ENCODE measurements at regions not wholly inside any gene's neighbourhood (a gene's known extent, or its start where the extent isn't known, plus 50 kb on each side); places are given as distances from the start of the nearest gene placed in this dataset.
"Not testable (repeated sequence)": the region's sequence is repeated elsewhere in the genome, so short reads cannot be mapped to it uniquely, and the experiment has no call there.

DNA sequence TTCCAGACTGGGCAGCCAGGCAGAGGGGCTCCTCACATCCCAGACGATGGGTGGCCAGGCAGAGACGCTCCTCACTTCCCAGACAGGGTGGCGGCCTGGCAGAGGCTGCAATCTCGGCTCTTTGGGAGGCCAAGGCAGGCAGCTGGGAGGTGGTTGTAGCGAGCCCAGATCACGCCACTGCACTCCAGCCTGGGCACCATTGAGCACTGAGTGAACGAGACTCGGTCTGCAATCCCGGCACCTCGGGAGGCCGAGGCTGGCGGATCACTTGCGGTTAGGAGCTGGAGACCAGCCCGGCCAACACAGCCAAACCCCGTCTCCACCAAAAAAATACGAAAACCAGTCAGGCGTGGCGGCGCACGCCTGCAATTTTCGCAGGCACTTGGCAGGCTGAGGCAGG lies 321.4 kb upstream of the SGCG start:
- H3K27ac ChIP-seq (ENCODE audit: low read depth, low read length, severe bottlenecking); H3K4me1 ChIP-seq (ENCODE audit: control insufficient read depth, insufficient read depth, low read length, poor library complexity, severe bottlenecking); H3K4me3 ChIP-seq (ENCODE audit: extremely low read depth, insufficient read depth, low read length, poor library complexity, severe bottlenecking); H3K36me3 ChIP-seq (ENCODE audit: control insufficient read depth, insufficient read depth, low read length); H3K9me3 ChIP-seq (ENCODE audit: control insufficient read depth, low read length): not testable (repeated sequence)
- 87 to 93% methylated on average over 17 to 18 of the region's 21 CpGs for WGBS, 2 experiments (ENCODE audit: insufficient coverage in 2 of 2)

DNA sequence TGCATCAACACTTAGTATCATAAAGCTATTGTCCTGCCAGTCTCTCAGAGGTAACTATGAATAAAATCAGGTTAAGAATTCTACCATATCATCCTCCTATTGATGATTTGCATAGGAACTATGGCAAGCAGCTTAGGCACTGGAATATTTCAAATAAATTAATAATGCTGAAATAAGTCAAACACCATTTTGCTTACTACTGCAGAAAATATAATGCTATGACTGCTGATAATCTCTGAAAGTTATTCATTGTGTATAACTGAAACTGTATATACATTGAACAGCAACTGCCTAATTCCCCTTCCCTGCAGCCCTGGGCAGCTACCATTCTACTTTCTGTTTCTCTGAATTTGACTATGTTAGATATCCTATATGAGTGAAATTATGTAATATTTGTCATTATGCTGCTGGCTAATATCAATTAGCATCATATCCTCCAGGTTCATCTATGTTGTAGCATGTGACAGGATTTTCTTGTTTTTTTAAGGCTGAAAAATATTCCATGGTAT lies 318.8 kb upstream of the SGCG start:
- no peaks in the 10 kb centered on the region for H3K9me3 ChIP-seq (ENCODE audit: control insufficient read depth, low read length)
- H3K36me3 ChIP-seq (ENCODE audit: control insufficient read depth, insufficient read depth, low read length) = no peaks in the 10 kb centered on the region
- H3K4me1 ChIP-seq (ENCODE audit: control insufficient read depth, insufficient read depth, low read length, poor library complexity, severe bottlenecking) = no peaks in the 10 kb centered on the region
- H3K27ac ChIP-seq (ENCODE audit: low read depth, low read length, severe bottlenecking) = no peak overlapping the region
- H3K4me3 ChIP-seq (ENCODE audit: extremely low read depth, insufficient read depth, low read length, poor library complexity, severe bottlenecking) = no peak overlapping the region

DNA sequence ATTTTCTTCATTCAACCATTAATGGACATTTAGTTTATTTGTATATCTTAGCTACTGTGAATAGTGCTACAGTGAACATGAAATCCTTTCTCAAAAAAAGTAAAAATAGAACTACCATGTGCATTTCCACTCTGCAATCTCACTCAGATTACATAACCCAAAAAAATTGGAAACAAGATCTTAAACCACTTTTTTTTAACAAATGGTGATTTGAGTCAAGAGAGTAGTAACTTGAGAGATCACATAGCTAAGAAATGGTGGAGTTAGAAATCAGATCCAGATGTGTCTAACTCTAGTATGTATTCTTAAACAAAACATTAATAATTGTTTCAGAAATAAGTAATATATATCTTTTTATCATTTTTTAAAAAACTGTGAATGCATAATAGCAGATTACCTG lies 318.3 kb upstream of the SGCG start:
- Histone ChIP-seq H3K27ac (ENCODE audit: low read depth, low read length, severe bottlenecking) (no peak overlapping the region), H3K4me1 (ENCODE audit: control insufficient read depth, insufficient read depth, low read length, poor library complexity, severe bottlenecking) (no peaks in the 10 kb centered on the region), H3K9me3 (ENCODE audit: control insufficient read depth, low read length) (no peaks in the 10 kb centered on the region), H3K36me3 (ENCODE audit: control insufficient read depth, insufficient read depth, low read length) (no peaks in the 10 kb centered on the region), H3K4me3 (ENCODE audit: extremely low read depth, insufficient read depth, low read length, poor library complexity, severe bottlenecking) (no peak overlapping the region)

DNA sequence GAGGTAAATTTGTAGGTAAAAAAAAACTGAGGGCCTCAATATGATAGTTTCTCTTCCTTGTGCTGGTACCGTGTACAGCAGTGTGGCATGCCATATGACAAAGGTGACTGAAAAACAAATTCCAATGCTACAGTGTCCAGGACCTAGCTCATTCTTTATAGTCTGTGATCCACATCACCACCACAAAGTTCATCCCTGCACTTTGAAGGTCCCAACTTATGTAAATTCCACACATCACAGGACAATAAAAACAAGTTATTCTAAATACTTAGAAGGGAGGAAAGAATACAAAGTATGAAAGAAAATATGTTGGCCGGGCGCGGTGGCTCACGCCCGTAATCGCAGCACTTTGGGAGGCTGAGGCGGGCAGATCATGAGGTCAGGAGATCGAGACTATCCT lies 314.6 kb upstream of the SGCG start:
- no peak overlapping the region for H3K27ac ChIP-seq (ENCODE audit: low read depth, low read length, severe bottlenecking)
- H3K4me1 ChIP-seq (ENCODE audit: control insufficient read depth, insufficient read depth, low read length, poor library complexity, severe bottlenecking) = no peaks in the 10 kb centered on the region
- WGBS, 2 experiments (ENCODE audit: insufficient coverage in 2 of 2) = 94 to 95% methylated on average over 4 to 8 of the region's 9 CpGs
- no peaks in the 10 kb centered on the region for H3K9me3 ChIP-seq (ENCODE audit: control insufficient read depth, low read length)
- no peak overlapping the region for H3K4me3 ChIP-seq (ENCODE audit: extremely low read depth, insufficient read depth, low read length, poor library complexity, severe bottlenecking)
- H3K36me3 ChIP-seq (ENCODE audit: control insufficient read depth, insufficient read depth, low read length) = no peaks in the 10 kb centered on the region

DNA sequence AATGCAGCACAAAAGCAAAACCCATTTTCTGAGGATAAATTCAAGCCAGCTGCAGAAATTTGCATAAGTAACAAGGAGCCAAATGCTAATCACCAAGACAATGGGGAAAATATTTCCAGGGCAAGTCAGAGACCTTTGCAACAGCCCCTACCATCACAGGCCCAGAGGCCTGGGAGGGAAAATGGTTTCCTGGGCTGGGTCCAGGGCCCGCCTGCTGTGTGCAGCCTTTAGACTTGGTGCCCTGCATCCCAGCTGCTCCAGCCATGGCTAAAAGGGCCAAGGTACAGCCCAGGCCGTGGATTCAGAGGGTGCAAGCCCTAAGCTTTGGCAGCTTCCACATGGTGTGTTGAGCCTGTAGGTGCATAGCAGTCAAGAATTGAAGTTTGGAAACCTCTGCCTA lies 309.5 kb upstream of the SGCG start:
- 86 to 89% methylated on average over 2 of the region's 2 CpGs for WGBS, 2 experiments (ENCODE audit: insufficient coverage in 2 of 2)
- H3K27ac ChIP-seq (ENCODE audit: low read depth, low read length, severe bottlenecking) = no peak overlapping the region
- H3K4me3 ChIP-seq (ENCODE audit: extremely low read depth, insufficient read depth, low read length, poor library complexity, severe bottlenecking) = no peak overlapping the region
- H3K36me3 ChIP-seq (ENCODE audit: control insufficient read depth, insufficient read depth, low read length) = no peaks in the 10 kb centered on the region
- no peaks in the 10 kb centered on the region for H3K4me1 ChIP-seq (ENCODE audit: control insufficient read depth, insufficient read depth, low read length, poor library complexity, severe bottlenecking)
- no peaks in the 10 kb centered on the region for H3K9me3 ChIP-seq (ENCODE audit: control insufficient read depth, low read length)

DNA sequence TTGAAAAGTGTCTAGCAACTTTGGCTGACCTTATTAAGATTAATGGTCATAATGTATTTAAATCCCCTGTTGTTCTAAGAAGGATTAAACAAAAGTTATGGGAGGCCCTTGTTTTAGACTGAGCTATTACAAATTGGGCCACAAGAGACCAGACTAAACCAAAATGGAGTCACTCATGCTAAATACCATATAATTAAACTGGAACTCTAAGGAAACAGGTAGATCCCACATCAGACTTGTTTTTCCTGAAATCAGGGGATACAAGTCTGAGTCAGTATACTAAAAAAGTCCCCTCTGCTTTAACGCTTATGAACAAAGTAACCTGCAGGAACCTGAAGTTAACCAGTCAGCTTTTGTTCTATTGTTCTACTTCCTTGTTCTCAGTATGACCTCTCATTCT lies 305.9 kb upstream of the SGCG start:
- Histone ChIP-seq H3K9me3 (ENCODE audit: control insufficient read depth, low read length) (no peaks in the 10 kb centered on the region), H3K36me3 (ENCODE audit: control insufficient read depth, insufficient read depth, low read length) (no peaks in the 10 kb centered on the region), H3K4me3 (ENCODE audit: extremely low read depth, insufficient read depth, low read length, poor library complexity, severe bottlenecking) (no peak overlapping the region), H3K4me1 (ENCODE audit: control insufficient read depth, insufficient read depth, low read length, poor library complexity, severe bottlenecking) (no peaks in the 10 kb centered on the region), H3K27ac (ENCODE audit: low read depth, low read length, severe bottlenecking) (no peak overlapping the region)
- WGBS, 2 experiments (ENCODE audit: insufficient coverage in 2 of 2) = no CpG with 5 or more reads among the region's 1 CpG

DNA sequence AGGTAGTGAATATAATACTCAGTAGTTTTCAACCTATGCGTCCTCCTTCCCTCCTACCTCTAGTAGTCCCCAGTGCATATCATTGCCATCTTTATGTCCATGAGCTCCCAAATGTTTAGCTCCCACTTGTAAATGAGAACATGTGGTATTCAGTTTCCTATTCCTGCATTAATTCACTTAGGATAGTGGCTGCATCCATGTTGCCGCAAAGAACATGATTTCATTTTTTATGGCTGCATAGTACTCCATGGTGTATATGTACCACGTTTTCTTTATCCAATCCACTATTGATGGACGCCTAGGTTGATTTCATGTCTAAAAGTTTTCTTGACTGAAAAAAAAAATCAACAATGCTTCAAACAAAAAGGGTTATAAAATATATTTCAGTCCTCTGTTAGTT lies 303.4 kb upstream of the SGCG start:
- no peaks in the 10 kb centered on the region for H3K9me3 ChIP-seq (ENCODE audit: control insufficient read depth, low read length)
- WGBS, 2 experiments (ENCODE audit: insufficient coverage in 2 of 2) = 100% methylated on average over 1 of the region's 4 CpGs; no CpG with 5 or more reads in 1 of the 2 experiments
- H3K4me3 ChIP-seq (ENCODE audit: extremely low read depth, insufficient read depth, low read length, poor library complexity, severe bottlenecking) = no peak overlapping the region
- H3K27ac ChIP-seq (ENCODE audit: low read depth, low read length, severe bottlenecking) = no peak overlapping the region
- no peaks in the 10 kb centered on the region for H3K36me3 ChIP-seq (ENCODE audit: control insufficient read depth, insufficient read depth, low read length)
- H3K4me1 ChIP-seq (ENCODE audit: control insufficient read depth, insufficient read depth, low read length, poor library complexity, severe bottlenecking) = no peaks in the 10 kb centered on the region

DNA sequence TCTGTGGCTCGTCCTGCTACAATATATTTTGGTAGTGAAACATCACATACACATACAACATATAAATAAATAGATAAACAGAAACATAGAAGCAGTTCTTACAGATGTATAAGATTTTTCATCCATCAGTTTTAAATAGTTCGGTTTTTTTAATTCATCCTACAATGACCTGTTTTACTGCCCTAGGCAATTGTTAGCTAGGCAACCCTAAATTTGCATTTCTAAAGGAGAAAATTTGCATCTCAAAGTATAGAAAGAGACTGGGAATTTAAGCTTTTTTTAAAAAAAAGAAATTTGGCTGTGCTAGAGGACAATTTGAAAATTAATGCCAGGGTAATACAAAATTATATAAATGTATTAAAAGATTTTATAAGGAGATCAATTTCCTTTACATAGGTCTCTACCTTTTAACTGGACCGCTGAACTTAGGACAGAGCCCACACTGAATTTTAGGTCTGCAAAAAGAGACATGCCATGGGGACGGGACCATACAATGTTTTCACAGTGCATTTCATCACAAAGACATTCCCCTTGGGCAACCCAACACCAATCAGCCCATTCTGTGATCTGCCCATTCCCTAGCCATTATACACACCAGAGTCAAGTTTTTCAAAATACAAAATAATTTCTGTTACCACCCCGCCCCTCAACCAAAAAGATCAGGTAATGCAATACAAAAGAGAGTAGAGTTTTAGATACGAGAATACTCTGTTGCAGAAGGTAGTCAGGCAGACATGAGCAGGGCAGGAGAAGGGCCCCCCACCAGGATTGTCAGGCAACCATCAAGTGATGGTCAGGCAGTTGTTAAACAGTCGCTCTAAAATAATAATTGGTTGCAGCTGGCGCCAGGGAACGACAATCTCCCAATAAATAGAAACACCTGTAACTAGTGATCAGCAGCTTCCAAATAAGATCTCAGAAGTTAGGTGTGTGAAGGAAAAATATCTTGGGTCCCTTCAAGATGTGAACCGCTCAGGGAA lies 299.7 kb upstream of the SGCG start:
- no peaks in the 10 kb centered on the region for H3K36me3 ChIP-seq (ENCODE audit: control insufficient read depth, insufficient read depth, low read length)
- 26 to 49% methylated on average over 3 of the region's 10 CpGs for WGBS, 2 experiments (ENCODE audit: insufficient coverage in 2 of 2)
- no peaks in the 10 kb centered on the region for H3K4me1 ChIP-seq (ENCODE audit: control insufficient read depth, insufficient read depth, low read length, poor library complexity, severe bottlenecking)
- no peak overlapping the region for H3K27ac ChIP-seq (ENCODE audit: low read depth, low read length, severe bottlenecking)
- H3K9me3 ChIP-seq (ENCODE audit: control insufficient read depth, low read length) = no peaks in the 10 kb centered on the region
- H3K4me3 ChIP-seq (ENCODE audit: extremely low read depth, insufficient read depth, low read length, poor library complexity, severe bottlenecking) = no peak overlapping the region

DNA sequence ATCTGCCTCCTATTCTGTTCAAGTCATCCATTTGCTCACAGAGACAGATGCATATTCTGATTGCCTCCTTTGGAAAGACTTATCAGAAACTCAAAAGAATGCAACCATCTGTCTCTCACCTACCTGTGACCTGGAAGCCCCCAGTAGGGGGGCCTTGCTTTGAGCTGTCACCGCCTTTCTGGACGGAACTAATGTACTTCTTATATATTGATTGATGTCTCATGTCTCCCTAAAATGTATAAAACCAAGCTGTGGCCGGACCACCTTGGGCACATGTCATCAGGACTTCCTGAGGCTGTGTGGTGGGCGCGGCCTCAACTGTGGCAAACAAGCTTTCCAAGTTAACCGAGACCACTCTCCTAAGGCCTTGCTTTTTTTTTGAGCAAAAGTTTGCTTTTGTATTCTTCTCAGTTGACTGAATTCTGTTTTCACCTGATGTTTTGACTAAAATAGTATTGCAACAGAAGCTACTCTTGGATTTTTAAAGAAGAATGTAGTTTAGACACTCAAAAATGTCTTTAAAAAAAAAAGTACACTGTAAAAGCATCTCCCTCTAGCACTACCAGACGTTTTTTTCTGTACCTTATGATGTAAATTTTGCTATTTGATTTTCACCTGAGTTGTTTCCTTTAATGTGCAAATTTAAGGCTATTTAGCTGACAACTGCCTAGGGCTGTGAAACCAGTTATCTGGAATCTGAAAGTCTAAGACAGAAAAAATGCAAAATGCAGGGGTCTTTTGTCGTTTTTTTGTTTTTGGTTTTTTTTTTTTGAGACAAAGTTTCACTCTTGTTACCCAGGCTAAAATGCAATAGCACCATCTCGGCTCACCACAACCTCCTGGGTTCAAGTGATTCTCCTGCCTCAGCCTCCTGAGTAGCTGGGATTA lies 298.8 kb upstream of the SGCG start:
- not testable (repeated sequence) for H3K36me3 ChIP-seq (ENCODE audit: control insufficient read depth, insufficient read depth, low read length); H3K27ac ChIP-seq (ENCODE audit: low read depth, low read length, severe bottlenecking); H3K9me3 ChIP-seq (ENCODE audit: control insufficient read depth, low read length); H3K4me1 ChIP-seq (ENCODE audit: control insufficient read depth, insufficient read depth, low read length, poor library complexity, severe bottlenecking); H3K4me3 ChIP-seq (ENCODE audit: extremely low read depth, insufficient read depth, low read length, poor library complexity, severe bottlenecking)
- WGBS, 2 experiments (ENCODE audit: insufficient coverage in 2 of 2) = 38% methylated on average over 5 of the region's 9 CpGs; no CpG with 5 or more reads in 1 of the 2 experiments

DNA sequence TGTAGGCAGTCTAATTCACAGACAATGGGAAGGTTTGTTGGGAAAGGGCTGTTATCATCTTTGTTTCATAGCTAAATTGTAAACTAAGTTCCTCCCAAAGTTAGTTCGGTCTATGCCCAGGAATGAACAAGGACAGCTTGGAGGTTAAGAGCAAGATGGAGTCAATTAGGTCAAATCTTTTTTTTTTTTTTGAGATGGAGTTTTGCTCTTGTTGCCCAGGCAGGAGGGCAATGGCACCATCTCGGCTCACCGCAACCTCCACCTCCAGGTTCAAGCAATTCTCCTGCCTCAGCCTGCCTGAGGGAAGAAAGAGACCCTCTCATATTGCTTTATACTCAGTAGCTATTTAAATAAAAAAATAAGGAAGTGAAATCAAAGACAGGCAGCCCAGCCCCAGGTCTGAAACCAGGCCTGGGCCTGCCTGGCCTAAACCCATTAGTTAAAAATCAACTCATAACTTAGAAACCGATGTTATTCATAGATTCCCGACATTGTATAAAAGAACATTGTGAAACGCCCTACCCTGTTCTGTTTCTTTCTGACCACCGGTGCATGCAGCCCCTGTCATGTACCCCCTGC lies 297.4 kb upstream of the SGCG start:
- no peaks in the 10 kb centered on the region for H3K36me3 ChIP-seq (ENCODE audit: control insufficient read depth, insufficient read depth, low read length)
- H3K4me1 ChIP-seq (ENCODE audit: control insufficient read depth, insufficient read depth, low read length, poor library complexity, severe bottlenecking) = no peaks in the 10 kb centered on the region
- 46 to 68% methylated on average over 3 to 4 of the region's 7 CpGs for WGBS, 2 experiments (ENCODE audit: insufficient coverage in 2 of 2)
- H3K4me3 ChIP-seq (ENCODE audit: extremely low read depth, insufficient read depth, low read length, poor library complexity, severe bottlenecking) = no peak overlapping the region
- H3K27ac ChIP-seq (ENCODE audit: low read depth, low read length, severe bottlenecking) = no peak overlapping the region
- H3K9me3 ChIP-seq (ENCODE audit: control insufficient read depth, low read length) = peaks cover 4% of the 10 kb centered on the region

Data from mesodermal cell (in vitro differentiated cells).